ENCODE measurements at regions not wholly inside any gene's neighbourhood (a gene's known extent, or its start where the extent isn't known, plus 50 kb on each side); places are given as distances from the start of the nearest gene placed in this dataset.

GRCh38 chr9:104984948-104985347 lies 57.0 kb upstream of the ABCA1 start:
- DNase-seq (ENCODE audit: extremely low spot score) = no peak
- TF ChIP-seq CTCF (IDR thresholded peaks at IDR 0.05; ENCODE audit: control extremely low read depth, extremely low read depth, low read depth, missing control alignments) = no peak
- ChIA-PET CTCF (no interaction called here), POLR2A (no interaction called here)

GRCh38 chr9:104986096-104986495 lies 58.1 kb upstream of the ABCA1 start:
- DNase-seq (ENCODE audit: extremely low spot score) = no peak
- ChIA-PET CTCF (interaction anchor here (1.2 to 2.4 kb wide), 3 partner anchors 13 to 49 kb away, joined by 3 to 5 read pairs (median 3); no protein-coding TSS in a partner anchor), POLR2A (no interaction called here)
- no peak for TF ChIP-seq CTCF (IDR thresholded peaks at IDR 0.05; ENCODE audit: control extremely low read depth, extremely low read depth, low read depth, missing control alignments)

- POLR2A ChIA-PET = no interaction called here
- TF ChIP-seq CTCF (IDR thresholded peaks at IDR 0.05; ENCODE audit: control extremely low read depth, extremely low read depth, low read depth, missing control alignments) = no peak
- no peak for DNase-seq (ENCODE audit: extremely low spot score)
- CTCF ChIA-PET = interaction anchor here (2.4 kb wide), 1 partner anchor 19 kb away, joined by 5 read pairs; no protein-coding TSS in a partner anchor
Measured at GRCh38 chr9:104987743-104988142, 59.8 kb upstream of the ABCA1 start.

DNA sequence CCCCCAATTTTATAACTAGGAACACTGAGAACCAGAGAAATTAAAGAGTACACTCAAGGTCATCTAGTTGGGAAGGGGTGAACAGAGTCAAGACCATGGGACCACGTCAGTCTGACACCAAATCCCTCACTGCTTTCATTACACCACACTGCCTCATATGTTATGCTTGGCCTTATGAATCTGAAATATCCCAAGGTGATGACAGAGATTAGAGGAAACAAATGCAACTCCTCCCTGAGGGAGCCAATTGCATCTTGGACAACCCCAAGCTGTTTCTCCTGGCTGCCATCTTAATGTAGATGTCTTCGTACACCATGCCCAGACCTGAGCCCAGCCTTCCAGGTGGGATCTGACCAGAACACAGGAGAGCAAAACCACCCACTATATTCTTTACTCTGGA lies 60.6 kb upstream of the ABCA1 start:
- POLR2A ChIA-PET = no interaction called here
- DNase-seq (ENCODE audit: extremely low spot score) = no peak
- no peak for TF ChIP-seq CTCF (IDR thresholded peaks at IDR 0.05; ENCODE audit: control extremely low read depth, extremely low read depth, low read depth, missing control alignments)
- CTCF ChIA-PET = no interaction called here

DNA sequence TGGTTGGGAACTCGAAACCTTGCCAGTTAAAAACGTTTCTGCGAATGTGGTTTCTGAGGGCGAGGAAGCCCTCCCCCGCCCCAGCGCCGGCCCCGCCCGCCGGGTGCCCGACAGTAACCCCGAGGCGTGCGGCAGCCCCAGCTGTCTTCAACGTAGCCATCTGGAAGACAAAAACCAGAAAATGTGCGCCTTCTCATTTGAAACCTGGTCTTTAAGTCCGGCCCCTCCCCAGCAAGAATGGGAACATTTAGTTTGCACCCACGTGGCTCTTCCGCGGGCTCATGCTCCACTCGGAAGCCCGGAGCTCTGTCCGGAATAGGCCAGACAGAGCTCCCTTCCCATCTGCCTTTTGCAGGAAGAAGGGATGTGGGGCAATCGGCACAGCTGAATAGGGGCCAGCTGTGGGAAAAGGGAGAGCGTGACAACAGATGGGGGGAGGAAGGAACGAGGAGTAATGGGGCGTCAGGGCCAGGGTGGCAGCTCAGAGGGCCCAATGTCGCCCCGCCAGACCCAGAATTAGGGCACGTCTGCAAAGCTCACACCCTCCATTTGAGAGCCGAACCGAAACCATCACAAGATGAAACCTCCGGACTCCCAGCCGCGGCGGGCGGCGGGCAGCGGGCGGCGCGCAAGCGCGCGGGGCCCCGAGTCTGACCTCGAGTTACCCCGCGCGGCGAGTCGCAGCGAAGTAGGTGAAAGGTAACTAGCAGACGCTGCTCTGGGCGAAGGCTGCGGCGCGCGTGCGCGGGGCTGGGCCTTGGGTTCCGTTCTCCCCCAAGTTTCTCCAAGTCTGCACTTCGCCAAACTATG lies 63.4 kb upstream of the ABCA1 start:
- POLR2A ChIA-PET = no interaction called here

DNA sequence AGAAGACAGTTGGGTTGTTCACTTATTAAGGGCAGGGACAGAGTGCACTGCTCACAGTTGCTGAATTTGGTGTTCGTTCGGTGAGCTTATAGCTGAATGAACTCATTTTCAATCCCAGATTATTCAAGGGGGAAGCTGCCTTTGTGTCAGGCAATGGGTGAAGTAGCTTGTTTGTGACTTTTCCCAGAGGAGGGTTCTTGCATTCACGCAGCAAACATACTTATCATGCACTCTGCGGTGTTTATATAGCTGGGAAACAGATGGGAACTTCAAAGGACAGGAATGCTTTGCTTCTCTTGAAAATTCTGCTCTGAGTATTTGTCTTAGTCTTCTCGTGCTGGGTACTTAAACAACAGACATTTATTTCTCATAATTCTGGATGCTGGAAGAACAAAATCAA lies 64.7 kb upstream of the ABCA1 start:
- no peak for TF ChIP-seq CTCF (IDR thresholded peaks at IDR 0.05; ENCODE audit: control extremely low read depth, extremely low read depth, low read depth, missing control alignments)
- CTCF ChIA-PET = interaction anchor here (1.0 to 1.6 kb wide), 3 partner anchors 10 to 130 kb away, joined by 3 to 5 read pairs (median 3); no protein-coding TSS in a partner anchor
- POLR2A ChIA-PET = no interaction called here

More for the DNA sequence above, 63.4 kb upstream of the ABCA1 start:
- TF ChIP-seq CTCF (IDR thresholded peaks at IDR 0.05; ENCODE audit: control extremely low read depth, extremely low read depth, low read depth, missing control alignments) = no peak
- CTCF ChIA-PET = interaction anchor here (1.6 kb wide), 1 partner anchor 18 kb away, joined by 3 read pairs; no protein-coding TSS in a partner anchor
- DNase-seq (ENCODE audit: extremely low spot score) = peak; percentile 71

More for the DNA sequence above, 64.7 kb upstream of the ABCA1 start:
- DNase-seq (ENCODE audit: extremely low spot score) = no peak

Measured in GM10248 (cell line).